Retinal pigment epithelial cell (primary cell): ENCODE measurements at regions not wholly inside any gene's neighbourhood (a gene's known extent, or its start where the extent isn't known, plus 50 kb on each side); places are given as distances from the start of the nearest gene placed in this dataset.
A peak's percentile ranks its signal among the peaks of the same experiment; 100 is the strongest.

ENCODE experiments used
- DNase-seq: peaks from one replicate; pipeline ENCODE4 v3.0.0-alpha.2; 2010; ENCODE audit warnings: low read depth
- H3K4me3 ChIP-seq: 2 replicates; pipeline ENCODE4 v1.5.1; 2011; ENCODE audit warnings: mild to moderate bottlenecking, low read length, control low read depth, moderate library complexity
- TF ChIP-seq, protein P1 (sequence below): conservative IDR thresholded peaks from 2 replicates; pipeline ENCODE4 v1.5.1; 2011; ENCODE audit warnings: low read depth, low read length, control low read depth, inconsistent platforms

DNA sequence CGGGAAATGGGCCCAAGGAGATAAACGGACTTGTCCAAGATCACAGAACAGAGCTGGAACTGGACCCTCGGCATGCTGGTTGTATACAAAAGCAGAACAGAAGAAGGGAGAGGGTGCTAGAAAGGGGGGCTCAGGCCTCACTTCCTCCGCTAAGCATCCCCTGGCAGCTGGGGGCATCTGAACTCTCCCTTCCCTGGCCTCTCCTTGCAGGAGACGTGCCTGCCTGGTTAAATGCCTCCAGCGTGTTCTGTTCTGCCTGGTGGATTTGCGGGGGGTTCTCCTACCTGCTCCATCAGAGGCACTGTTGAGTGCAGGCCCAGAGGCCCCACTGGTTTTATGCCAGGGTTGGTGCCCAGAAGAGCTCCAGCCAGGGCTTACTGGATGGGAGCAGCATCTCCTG lies 124.7 kb downstream of the ZFP36L2 start:
- no peak overlapping the region for H3K4me3 ChIP-seq
- DNase-seq: no peak
- TF ChIP-seq, protein P1, sequence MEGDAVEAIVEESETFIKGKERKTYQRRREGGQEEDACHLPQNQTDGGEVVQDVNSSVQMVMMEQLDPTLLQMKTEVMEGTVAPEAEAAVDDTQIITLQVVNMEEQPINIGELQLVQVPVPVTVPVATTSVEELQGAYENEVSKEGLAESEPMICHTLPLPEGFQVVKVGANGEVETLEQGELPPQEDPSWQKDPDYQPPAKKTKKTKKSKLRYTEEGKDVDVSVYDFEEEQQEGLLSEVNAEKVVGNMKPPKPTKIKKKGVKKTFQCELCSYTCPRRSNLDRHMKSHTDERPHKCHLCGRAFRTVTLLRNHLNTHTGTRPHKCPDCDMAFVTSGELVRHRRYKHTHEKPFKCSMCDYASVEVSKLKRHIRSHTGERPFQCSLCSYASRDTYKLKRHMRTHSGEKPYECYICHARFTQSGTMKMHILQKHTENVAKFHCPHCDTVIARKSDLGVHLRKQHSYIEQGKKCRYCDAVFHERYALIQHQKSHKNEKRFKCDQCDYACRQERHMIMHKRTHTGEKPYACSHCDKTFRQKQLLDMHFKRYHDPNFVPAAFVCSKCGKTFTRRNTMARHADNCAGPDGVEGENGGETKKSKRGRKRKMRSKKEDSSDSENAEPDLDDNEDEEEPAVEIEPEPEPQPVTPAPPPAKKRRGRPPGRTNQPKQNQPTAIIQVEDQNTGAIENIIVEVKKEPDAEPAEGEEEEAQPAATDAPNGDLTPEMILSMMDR: no peak

DNA sequence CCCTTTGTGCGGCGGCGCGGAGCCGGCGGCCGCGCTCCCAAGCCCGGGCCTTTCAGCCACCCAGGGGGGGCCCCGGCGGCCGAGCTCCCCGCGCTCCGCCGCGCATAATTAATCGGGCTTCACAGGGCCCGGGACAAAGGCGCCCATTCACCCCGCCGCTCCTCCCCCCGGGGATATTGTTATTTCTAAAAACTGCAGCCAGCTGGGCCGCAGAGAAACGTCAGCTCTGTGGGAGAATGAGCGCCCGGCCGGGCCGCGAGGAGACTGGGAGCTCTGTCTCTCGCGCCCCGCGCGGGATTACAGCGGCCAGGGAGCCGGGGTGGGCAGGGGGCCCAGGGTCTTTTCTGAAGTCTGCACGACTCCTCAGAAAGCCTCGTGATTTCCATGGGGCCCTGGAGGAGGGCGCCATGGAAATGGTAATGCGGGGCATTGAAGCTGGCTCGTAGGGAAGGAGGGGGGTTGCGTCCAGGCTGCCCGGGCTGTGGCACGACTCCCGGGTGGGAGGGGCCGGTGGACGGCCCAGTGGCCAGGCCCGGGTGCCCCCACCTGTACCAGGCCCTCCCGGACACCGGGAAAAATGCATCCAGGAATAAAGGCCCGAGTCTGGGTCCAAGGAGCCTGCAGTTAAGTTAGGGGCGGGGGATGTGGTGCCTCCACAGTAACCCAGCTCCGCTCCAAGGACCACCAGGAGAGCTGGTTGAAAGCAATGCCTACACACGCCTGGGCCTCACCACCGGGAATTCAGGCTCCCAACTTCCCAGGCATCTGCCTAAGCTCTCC lies 125.3 kb downstream of the ZFP36L2 start:
- peak overlapping the region; percentile 32 for H3K4me3 ChIP-seq
- TF ChIP-seq, protein P1: no peak
- DNase-seq: peak; percentile 70

DNA sequence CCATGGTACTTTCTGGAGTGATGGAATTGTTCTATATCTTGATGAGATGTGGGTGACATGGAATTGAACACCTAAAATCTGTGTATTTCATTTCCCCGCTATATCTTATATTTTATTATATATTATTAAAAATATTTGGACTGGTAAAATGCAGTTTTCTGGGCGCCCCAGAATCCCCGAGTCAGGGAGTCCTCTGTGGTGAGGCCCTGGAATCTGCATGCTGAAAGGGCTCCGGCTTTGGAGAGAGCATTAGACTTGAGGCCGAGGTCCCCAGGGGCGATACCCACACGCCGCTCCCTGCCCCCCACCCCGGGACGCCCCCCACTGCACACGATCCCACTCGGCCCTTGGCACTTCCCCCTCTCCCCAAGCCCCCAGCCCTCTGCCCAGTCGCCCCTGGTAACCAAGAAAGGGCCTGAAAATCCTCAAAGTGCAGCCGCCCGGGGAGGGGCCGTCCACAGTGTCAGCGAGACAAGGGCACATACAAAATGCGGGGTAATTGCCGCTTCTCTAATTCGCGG lies 126.0 kb downstream of the ZFP36L2 start:
- DNase-seq: no peak
- TF ChIP-seq, protein P1: no peak
- H3K4me3 ChIP-seq: peak overlapping the region; percentile 32

DNA sequence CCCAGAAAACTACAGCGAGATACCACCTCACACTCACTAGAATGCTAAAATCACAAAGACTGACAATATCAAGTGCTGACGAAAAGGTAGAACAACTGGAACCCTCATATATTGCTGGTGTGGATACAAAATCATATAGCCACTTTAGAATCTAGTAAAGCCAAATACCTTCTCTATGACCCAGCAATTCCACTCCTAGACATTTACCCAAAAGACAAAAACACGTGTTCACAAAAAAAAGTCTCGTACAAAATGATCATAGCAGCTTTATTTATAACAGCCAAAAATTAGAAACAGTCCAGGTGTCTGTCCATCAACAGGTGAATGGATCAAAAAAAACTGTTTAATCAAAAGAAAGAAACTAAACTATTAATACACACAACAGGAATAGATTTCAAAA lies 126.6 kb downstream of the ZFP36L2 start:
- DNase-seq: no peak
- H3K4me3 ChIP-seq: no peak overlapping the region
- TF ChIP-seq, protein P1: no peak

DNA sequence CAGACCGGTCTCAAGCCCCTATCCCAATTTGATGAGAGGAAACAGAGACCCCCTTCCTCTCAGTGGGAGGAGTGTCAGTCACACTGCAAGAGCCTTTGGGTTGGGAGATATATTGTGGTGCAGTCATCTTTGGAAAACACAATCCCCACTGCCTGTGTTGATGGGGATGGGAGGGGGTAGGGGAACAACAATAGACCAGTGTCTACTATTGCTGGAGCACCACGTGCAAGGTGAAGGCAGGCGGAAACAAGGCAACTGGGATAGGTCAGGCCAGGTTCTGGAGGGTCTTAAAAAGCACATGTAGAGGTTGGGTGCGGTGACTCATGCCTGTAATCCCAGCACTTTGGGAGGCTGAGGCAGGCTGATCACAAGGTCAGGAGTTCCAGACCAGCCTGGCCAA lies 127.9 kb downstream of the ZFP36L2 start:
- TF ChIP-seq, protein P1: no peak
- no peak overlapping the region for H3K4me3 ChIP-seq
- DNase-seq: no peak

DNA sequence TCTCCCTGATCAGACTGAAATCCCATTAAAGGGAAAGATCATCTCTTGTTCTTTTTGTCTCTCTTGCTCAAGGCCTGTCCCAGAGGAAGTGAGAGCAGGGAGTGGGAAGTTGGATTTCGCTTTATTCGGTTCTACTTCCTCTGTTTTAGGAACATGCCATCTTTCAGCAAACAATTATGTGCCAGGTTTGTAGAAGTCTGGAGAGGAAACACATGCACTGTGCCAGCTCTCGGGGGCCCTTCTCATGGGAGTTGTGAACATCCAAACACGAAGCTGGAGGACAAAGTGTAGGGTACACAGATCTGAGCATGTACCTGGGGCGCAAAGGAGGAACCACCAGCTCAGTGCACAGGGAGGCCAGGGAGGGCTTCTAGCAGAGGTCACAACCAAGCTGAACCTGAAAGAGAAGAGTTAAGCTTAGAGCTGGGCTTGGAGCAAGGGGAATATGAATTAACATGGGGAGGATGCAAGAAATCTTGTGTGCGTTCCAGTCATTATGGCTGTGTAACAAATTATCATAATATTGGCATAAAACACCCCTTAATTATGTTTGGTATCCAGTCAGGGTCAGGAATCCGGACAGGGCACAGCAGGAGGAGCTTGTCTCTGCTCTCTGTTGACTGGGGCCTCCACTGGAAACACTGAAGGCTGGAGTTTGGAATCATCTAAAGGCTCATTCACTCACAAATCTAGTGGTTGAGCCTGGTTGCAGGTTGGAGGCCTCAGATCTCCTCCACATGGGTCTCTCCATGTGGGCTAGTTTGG lies 128.6 kb downstream of the ZFP36L2 start:
- TF ChIP-seq, protein P1: no peak
- DNase-seq: no peak
- no peak overlapping the region for H3K4me3 ChIP-seq
